ENCODE measurements at regions not wholly inside any gene's neighbourhood (a gene's known extent, or its start where the extent isn't known, plus 50 kb on each side); places are given as distances from the start of the nearest gene placed in this dataset.
A peak's percentile ranks its signal among the peaks of the same experiment; 100 is the strongest.
"Not testable (repeated sequence)": the region's sequence is repeated elsewhere in the genome, so short reads cannot be mapped to it uniquely, and the experiment has no call there.

DNA sequence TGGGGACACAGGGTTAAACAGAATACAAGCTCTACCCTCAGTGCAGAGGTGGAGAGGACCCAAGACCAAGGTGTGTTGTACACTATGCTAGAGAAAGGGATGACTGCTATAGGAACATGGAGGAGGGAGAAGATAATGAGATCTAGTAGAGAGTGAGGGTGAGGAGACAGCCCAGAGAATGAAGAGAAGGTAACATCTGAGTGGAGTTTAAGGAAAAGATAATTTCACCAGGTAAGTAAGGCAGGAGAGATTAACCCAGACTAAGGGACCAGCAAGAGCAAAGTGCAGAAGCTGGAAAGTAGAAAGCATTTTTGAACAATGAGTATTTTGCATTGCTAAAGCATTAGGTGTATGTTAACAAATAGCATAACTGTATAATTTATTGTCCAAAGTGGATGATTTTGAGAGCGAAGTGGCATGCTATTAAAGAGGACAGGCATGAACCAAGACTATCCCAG, 128.8 kb downstream of the RASSF10 start:
- DNase-seq, result no peak

DNA sequence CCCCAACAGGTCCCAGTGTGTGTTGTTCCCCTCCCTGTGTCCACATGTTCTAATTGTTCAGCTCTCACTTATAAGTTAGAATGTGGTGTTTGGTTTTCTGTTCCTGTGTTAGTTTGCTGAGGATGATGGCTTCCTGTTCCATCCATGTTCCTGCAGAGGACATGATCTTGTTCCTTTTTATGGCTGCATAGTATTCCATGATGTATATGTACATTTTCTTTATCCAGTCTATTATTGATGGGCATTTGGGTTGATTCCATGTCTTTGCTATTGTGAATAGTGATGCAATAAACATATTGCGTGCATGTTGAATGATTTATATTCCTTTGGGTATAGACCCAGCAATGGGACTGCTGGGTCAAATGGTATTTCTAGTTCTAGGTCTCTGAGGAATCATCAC, 130.0 kb downstream of the RASSF10 start:
- not testable (repeated sequence) for DNase-seq

- DNase-seq, result no peak
These were observed 131.1 kb downstream of the RASSF10 start for GRCh38 chr11:13140028-13140870.

- DNase-seq, result no peak
These were observed 131.9 kb downstream of the RASSF10 start for GRCh38 chr11:13140873-13141655.

DNA sequence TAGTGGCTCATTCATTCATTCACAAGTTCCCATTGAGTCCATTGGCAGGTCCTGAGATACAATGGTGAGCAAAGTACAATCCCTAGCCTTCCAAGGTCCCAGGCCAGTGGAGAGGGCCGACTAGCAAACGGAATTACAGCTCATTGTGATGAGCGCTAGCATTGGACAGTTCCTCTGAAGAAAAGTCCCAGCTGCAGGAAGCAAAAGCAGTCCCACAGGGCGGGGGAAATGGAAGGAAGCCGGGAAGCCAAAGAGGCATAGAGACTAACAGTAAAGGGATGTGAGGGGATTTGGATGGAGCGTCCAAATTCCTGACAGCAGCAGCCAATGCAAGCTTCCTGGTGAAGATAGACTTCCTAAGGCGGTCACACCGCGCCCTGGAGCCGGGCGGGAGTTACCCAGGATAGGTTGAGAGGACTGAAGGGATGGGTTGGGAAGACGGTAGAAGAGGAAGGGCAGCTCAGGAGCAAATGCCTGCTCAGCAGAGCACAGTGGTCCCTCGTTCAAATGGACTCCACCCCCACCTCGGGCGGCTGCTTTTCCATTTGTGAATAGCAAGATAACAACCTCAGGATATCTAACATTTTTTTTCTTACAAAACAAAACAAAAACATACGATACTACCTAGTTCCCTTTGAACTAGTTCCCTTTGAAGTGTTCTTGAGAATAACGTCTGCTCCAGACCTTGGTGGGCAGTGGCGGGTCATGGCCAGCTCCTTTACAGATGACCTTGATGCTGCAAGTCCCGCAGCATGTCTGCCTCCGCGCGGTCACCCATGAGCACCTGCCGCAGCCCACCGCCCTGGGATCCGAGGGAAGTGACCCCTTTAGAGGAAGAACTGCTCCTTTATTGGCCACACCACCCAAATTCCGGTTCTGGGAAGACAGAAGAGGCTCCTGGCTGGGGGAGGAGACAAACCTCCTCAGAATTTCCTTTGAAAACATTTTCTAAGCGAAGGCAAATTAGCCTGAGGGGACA, 132.9 kb downstream of the RASSF10 start:
- DNase-seq, result no peak

- DNase-seq, result no peak
These were observed 133.9 kb upstream of the BMAL1 start for GRCh38 chr11:13143486-13144297.

DNA sequence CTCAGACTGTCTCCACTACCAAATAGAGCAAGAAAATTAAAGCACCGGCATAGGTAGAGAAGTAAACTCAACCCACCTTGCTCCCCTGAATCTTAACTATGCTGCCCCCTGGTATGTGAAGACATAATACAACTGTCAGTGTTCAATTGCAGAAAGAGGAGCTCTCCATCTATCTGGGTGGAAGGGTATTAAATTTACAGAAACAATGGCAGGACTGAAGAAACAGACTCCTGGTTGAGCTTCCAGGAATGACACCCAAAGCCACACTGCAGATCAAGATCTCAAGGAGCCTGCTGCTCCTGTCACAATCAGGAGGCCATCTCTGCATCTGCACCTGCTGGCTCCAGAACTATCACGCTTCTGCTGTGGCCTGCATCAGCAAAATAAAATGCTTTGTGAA, 132.1 kb upstream of the BMAL1 start:
- no peak for DNase-seq

DNA sequence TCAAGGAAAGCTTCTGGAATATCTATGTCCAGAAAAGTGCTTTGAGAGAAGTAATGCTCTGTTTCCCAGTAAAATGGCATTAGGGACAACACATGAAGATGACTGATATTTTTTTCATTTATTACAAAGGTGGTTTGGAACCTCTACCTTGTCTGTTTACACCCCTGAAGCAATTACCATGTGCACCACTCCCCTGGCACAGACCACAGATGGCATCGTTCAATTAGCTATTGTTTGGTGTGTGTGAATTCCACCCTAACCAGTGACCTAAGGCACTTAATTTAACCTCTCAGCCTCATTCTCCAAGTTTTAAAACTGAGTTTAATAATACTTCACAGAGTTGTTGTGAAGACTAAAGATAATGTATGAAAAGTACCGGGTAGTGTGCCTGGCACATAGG, 127.6 kb upstream of the BMAL1 start:
- DNase-seq, result no peak

- DNase-seq, result no peak
These were observed 127.1 kb upstream of the BMAL1 start for GRCh38 chr11:13150487-13150886.

- DNase-seq, result no peak
These were observed 125.3 kb upstream of the BMAL1 start for GRCh38 chr11:13152264-13152663.

DNA sequence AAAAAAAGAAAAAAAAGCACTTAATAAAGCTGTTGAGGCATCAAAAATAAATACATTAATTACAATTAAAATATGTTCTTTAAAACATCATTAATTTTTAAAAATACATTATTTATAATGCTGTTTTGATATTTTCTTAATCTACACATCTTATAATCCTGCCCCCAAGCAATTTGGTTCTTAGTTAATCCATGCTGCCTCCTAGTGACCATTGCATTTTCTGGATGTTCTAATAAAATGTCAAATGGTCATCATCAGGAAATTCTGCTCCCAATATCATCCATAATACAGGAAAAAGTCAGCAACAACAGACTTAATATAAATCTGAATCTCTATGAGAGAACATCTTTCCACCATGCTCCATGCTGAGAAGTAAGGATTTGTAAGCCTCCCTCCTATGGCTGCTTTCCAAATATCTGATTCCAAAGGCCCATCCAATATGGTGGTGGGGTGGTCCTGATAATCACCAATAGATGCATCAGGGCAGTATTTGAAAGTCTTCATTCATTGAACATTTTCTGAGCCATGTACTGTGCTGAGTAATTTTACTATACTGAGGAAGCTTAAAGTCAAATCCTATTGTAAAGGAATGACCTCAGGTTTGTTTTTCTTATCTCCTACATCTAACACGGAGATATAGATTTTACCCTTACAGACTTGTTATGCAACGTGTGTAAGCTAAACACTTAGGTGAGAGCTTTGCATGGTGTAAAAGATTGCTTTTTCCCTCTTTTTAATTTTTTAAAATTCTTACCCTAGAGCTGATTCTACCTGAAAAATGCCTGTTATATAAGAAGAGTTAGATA, 124.7 kb upstream of the BMAL1 start:
- DNase-seq, result peak; percentile 45

- DNase-seq, result not testable (repeated sequence)
These were observed 123.2 kb upstream of the BMAL1 start for GRCh38 chr11:13154374-13154773.

DNA sequence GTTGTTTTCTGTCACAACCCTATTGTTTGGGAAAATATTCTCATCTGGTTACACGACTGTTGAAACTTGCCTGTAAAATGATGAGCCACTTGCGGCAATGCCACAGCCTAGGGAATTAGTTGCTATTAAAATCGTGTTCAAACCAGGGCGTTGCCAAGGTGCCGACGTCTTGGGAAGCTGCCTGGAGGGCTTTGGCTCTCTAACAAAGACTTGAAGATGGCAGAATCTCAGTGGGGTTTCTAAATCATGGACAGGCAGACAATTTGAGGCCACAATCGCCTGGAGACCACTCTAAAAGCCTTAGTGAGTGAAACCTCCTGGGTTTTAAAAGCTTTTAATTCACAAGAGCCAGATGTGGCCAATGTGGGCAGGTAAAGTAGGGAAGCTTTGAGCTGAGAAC, 117.2 kb upstream of the BMAL1 start:
- no peak for DNase-seq

DNA sequence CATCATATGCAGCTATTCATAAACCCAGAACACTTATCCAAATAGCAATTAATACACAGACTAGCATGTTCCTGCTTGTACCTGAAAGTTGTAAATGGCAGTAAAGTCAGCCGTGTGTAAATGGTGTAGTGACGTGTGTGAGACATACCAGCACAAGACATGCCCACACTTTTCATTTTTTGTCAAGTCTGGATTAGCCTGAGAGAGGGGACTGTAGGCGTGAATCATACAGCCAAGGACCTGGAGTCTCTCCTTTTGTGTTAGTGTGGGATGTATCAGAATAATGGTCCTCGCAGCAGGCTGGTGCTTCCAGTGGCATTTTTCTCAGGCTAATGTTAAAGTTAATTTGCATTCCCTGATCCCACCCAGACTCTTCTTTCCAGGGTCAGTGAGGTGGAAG, 116.8 kb upstream of the BMAL1 start:
- DNase-seq, result no peak

- DNase-seq, result no peak
These were observed 114.4 kb upstream of the BMAL1 start for GRCh38 chr11:13163158-13163557.

GRCh38 chr11:13166036-13166435, 111.6 kb upstream of the BMAL1 start:
- DNase-seq, result no peak

DNA sequence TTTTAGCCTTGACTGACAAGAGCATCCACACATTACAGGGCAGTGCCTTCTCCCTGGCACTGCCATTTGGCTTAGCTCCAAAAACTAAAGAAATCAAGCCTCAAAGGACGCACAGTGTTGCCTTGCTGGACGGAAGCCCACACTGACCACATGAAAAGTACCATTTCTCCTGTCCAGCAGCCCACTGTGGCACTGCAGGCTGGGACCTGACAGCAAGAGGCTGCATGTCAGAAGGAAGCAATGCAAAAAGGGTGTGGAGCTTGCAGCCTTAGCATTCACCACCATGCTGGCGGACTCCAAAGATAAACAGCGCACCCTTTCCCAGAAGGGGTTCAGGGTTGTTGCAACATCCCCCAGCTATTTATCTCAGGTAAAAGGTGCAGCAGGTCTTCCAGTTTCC, 109.3 kb upstream of the BMAL1 start:
- DNase-seq, result no peak

- peak; percentile 6 for DNase-seq
These were observed 107.9 kb upstream of the BMAL1 start for GRCh38 chr11:13169709-13170108.

- no peak for DNase-seq
These were observed 103.5 kb upstream of the BMAL1 start for GRCh38 chr11:13174090-13174489.

DNA sequence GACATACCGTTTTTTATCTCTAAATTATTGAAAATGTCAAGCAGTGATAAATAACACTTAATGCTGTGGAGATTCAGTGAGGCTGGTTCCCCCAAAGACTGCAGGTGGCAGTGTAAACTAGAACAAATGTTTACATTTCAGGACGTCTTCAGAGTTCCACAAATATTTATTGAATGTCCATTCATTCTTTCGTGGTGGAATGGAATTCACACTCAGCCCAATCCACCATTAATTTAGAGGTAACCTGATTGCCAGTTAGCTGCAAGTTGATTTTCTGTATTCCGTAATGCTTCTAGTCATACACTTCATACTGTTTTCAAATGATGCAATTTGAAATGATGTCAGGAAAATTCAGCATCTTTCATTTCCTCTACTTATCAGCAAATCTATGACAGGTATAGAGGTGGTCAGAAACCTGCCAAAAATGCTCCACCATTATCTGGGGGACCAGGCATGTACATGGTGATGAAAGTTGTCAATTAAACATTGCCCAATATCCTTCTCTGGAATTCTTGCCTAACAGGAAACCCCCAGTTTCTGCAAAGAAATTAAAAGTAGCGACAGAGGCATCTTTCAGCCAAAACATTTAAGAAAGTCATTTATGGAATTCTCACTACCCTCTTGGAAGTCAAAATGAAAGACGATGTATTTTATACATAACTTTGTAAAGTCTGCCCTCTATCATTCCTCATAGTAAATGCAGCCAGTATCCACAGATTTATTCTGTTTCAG, 94.3 kb upstream of the BMAL1 start:
- DNase-seq, result peak; percentile 62
